Body of pancreas (tissue), 4 donors: ENCODE measurements at regions not wholly inside any gene's neighbourhood (a gene's known extent, or its start where the extent isn't known, plus 50 kb on each side); places are given as distances from the start of the nearest gene placed in this dataset.

ENCODE experiments used
- POLR2A ChIP-seq, 3 donors: fragments of 450-650 bp; IDR thresholded peaks; one replicate each; pipeline ENCODE4 v1.6.1; 2016; ENCODE audit warnings: antibody characterized with exemption in 3 of 3, mild to moderate bottlenecking in 2 of 3
- TF ChIP-seq, protein P1 (sequence below), 7 experiments: fragments of 450-650 bp in 4 of 7; fragments of 200-600 bp in 3 of 7; sonication (generic) in 3 of 7; IDR thresholded peaks; one replicate each; pipeline ENCODE4 v1.5.1; 2016 to 2019; ENCODE audit warnings: antibody characterized with exemption in 7 of 7

DNA sequence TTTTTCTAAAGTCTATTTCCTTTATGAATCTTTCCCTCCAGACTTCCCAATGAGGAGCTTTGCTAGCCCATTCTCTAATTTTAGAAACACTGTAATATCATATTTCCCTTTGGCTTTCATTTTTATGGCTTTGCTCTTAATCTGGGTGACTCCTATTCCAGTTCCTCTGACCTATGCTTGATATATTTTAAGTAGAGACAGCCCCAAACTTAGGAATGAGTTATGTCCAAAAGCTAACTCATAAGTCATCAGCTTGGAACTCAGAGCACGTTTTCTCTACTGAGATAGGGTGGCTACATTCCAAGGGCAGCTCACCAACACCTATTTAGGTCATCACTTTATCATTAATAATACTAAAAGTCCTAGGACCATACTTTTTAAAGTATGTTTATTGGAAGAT is 77.8 kb downstream of the OR13H1 start:
- TF ChIP-seq, protein P1, sequence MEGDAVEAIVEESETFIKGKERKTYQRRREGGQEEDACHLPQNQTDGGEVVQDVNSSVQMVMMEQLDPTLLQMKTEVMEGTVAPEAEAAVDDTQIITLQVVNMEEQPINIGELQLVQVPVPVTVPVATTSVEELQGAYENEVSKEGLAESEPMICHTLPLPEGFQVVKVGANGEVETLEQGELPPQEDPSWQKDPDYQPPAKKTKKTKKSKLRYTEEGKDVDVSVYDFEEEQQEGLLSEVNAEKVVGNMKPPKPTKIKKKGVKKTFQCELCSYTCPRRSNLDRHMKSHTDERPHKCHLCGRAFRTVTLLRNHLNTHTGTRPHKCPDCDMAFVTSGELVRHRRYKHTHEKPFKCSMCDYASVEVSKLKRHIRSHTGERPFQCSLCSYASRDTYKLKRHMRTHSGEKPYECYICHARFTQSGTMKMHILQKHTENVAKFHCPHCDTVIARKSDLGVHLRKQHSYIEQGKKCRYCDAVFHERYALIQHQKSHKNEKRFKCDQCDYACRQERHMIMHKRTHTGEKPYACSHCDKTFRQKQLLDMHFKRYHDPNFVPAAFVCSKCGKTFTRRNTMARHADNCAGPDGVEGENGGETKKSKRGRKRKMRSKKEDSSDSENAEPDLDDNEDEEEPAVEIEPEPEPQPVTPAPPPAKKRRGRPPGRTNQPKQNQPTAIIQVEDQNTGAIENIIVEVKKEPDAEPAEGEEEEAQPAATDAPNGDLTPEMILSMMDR (IDR thresholded peaks at IDR 0.05): no peak
- no peak for TF ChIP-seq POLR2A (IDR thresholded peaks at IDR 0.05)
